Suprapubic skin (tissue), 4 donors: ENCODE measurements at regions not wholly inside any gene's neighbourhood (a gene's known extent, or its start where the extent isn't known, plus 50 kb on each side); places are given as distances from the start of the nearest gene placed in this dataset.

Source experiments
- DNase-seq, 2 donors: peaks; one replicate each; pipeline ENCODE4 v3.0.0-alpha.2; 2019; ENCODE audit warnings: low spot score in 2 of 2
- H3K27ac ChIP-seq: fragments of 200-600 bp; sonication (generic); one replicate; pipeline ENCODE4 v1.5.1; 2019
- H3K27me3 ChIP-seq: fragments of 200-600 bp; sonication (generic); one replicate; pipeline ENCODE4 v1.5.1; 2019
- H3K36me3 ChIP-seq: fragments of 200-600 bp; sonication (generic); one replicate; pipeline ENCODE4 v1.5.1; 2019
- H3K4me1 ChIP-seq: fragments of 200-600 bp; sonication (generic); one replicate; pipeline ENCODE4 v1.5.1; 2019
- H3K4me3 ChIP-seq: fragments of 200-600 bp; sonication (generic); one replicate; pipeline ENCODE4 v1.5.1; 2019; ENCODE audit warnings: mild to moderate bottlenecking
- H3K9me3 ChIP-seq: fragments of 200-600 bp; sonication (generic); one replicate; pipeline ENCODE4 v1.5.1; 2019
- EP300 ChIP-seq: sonication (generic); formaldehyde crosslinking; IDR thresholded peaks from one replicate; pipeline ENCODE4 v1.6.1; 2017; ENCODE audit warnings: antibody characterized with exemption
- POLR2A ChIP-seq, 2 donors: fragments of 450-650 bp; IDR thresholded peaks; one replicate each; pipeline ENCODE4 v1.6.1; 2017; ENCODE audit warnings: antibody characterized with exemption in 2 of 2, mild to moderate bottlenecking in 2 of 2, moderate library complexity in 2 of 2
- POLR2AphosphoS5 ChIP-seq, 3 donors: sonication (generic); formaldehyde crosslinking; IDR thresholded peaks; one replicate each; pipeline ENCODE4 v1.6.1; 2017; ENCODE audit warnings: antibody characterized with exemption in 3 of 3
- WGBS: methylation state at CpG from one replicate; pipeline ENCODE4 v1.1.5; 2018; 5-methylcytosine and 5-hydroxymethylcytosine counted together
- TF ChIP-seq, protein P1 (sequence below), 2 donors: fragments of 200-600 bp in 1 of 2; fragments of 450-650 bp in 1 of 2; sonication (generic) in 1 of 2; IDR thresholded peaks; one replicate each; pipeline ENCODE4 v1.5.1; 2016 to 2019; ENCODE audit warnings: antibody characterized with exemption in 2 of 2, mild to moderate bottlenecking in 1 of 2, moderate library complexity in 1 of 2

DNA sequence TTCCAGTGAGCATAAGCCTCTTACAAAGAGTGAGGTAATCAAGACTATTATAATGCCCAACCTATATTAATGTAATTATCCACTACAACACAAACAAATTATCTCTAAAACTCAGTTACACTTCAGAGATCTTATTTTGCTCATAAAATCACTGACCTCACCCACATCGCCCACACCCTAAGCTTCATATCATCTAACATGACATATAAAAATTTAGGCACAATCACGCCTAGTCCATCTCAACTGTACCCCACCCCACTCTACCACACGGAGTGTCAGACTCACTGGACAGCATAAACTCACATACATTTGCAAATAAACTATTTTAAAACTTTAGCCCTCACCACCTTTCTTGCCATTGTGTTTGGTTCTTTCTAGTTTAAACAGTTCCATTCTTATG lies 252.4 kb downstream of the PCDH7 start:
- no peak for DNase-seq
- no peaks in the 10 kb centered on the region for H3K9me3 ChIP-seq
- WGBS: 65% methylated on average over 3 of the region's 3 CpGs
- no peaks in the 10 kb centered on the region for H3K27me3 ChIP-seq
- peaks cover 2% of the 10 kb centered on the region for H3K4me1 ChIP-seq
- no peak overlapping the region for H3K4me3 ChIP-seq
- H3K27ac ChIP-seq: no peak overlapping the region
- TF ChIP-seq EP300 (no peak), POLR2AphosphoS5 (IDR thresholded peaks at IDR 0.05) (no peak), POLR2A (IDR thresholded peaks at IDR 0.05) (no peak)
- TF ChIP-seq, protein P1, sequence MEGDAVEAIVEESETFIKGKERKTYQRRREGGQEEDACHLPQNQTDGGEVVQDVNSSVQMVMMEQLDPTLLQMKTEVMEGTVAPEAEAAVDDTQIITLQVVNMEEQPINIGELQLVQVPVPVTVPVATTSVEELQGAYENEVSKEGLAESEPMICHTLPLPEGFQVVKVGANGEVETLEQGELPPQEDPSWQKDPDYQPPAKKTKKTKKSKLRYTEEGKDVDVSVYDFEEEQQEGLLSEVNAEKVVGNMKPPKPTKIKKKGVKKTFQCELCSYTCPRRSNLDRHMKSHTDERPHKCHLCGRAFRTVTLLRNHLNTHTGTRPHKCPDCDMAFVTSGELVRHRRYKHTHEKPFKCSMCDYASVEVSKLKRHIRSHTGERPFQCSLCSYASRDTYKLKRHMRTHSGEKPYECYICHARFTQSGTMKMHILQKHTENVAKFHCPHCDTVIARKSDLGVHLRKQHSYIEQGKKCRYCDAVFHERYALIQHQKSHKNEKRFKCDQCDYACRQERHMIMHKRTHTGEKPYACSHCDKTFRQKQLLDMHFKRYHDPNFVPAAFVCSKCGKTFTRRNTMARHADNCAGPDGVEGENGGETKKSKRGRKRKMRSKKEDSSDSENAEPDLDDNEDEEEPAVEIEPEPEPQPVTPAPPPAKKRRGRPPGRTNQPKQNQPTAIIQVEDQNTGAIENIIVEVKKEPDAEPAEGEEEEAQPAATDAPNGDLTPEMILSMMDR (IDR thresholded peaks at IDR 0.05): no peak
- H3K36me3 ChIP-seq: no peaks in the 10 kb centered on the region

DNA sequence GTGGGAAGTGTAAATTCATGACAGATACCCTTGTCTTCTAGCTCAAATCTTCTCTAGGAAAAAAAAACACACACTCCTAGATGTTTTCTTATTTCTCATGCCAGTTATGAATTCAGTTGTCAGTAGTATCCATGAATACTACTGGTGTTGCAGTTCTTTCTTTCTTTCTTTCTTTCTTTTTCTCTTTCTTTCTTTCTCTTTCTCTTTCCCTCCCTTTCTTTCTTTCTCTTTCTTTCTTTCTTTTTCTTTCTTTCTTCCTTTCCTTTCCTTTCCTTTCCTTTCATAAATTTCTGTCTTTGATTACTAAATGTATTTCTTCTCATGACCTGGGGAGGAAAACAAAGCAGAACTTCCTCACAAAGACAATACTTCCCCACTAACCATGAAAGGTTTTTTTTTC lies 253.8 kb downstream of the PCDH7 start:
- Histone ChIP-seq H3K36me3 (no peaks in the 10 kb centered on the region), H3K4me1 (peaks cover 2% of the 10 kb centered on the region), H3K9me3 (no peaks in the 10 kb centered on the region), H3K4me3 (no peak overlapping the region), H3K27ac (no peak overlapping the region), H3K27me3 (no peaks in the 10 kb centered on the region)
- no peak for TF ChIP-seq POLR2AphosphoS5 (IDR thresholded peaks at IDR 0.05)
- DNase-seq: no peak

DNA sequence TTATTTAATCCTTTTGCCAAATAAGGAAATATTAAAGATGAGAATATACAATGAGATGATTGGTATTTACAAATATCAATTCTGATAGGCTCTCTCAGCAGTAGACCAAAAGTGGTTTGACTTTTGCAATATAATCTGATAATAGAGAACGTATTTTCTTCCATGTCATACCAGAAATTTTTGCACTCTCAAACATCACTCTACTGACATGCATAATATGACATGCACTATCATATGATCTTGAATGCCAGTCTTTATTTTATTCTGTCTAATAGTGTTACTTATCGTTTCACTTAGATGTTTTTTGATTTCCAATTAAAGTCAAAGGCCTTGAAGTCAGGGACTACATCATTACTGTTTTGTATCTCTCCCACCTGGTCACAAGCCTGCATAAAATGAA lies 259.2 kb downstream of the PCDH7 start:
- H3K4me1 ChIP-seq: peaks cover 2% of the 10 kb centered on the region
- no peaks in the 10 kb centered on the region for H3K9me3 ChIP-seq
- no peaks in the 10 kb centered on the region for H3K36me3 ChIP-seq
- WGBS: 71% methylated on average over 2 of the region's 2 CpGs
- no peak for TF ChIP-seq POLR2AphosphoS5 (IDR thresholded peaks at IDR 0.05)
- no peak for TF ChIP-seq EP300
- no peak for TF ChIP-seq POLR2A (IDR thresholded peaks at IDR 0.05)
- TF ChIP-seq, protein P1 (IDR thresholded peaks at IDR 0.05): no peak
- no peak for DNase-seq
- no peak overlapping the region for H3K4me3 ChIP-seq
- no peaks in the 10 kb centered on the region for H3K27me3 ChIP-seq
- no peak overlapping the region for H3K27ac ChIP-seq

DNA sequence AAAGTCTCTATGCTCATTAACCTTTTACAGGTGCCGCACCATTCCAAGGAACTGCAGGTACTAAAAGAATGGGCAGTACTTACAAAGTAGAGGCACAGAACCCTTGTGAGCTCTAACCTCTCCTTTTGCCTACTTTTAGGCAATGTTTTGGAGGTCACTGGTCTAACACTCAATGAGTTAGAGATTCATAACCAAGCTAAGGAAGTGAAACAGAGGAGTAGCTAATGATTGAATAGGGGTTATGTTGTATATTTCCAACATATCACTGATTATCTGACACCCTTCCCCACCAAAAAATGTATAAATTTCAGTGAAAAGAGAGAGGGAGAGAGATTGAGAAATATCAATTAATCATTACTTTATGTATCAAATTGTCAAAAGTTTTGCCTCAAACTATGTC lies 269.3 kb downstream of the PCDH7 start:
- DNase-seq: no peak

DNA sequence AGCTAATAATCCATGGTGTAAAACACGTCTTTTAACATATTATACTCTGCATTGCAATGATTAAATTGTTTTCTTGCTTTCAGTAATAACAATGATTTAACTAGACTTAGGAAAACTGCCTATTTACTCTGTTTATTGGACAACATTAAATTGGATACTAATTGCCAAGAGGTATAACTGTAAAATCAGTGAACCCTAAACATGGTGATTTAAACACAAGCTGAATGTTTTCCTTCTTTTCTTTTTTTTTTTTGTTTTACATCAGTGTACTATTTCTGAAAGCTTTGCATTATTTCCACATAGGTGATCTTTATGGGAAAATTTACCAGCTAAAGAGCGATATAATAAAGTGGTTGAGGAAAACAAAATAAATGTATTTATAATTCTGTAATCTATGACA lies 276.7 kb downstream of the PCDH7 start:
- H3K27me3 ChIP-seq: no peaks in the 10 kb centered on the region
- 91% methylated on average over 2 of the region's 2 CpGs for WGBS
- TF ChIP-seq POLR2A (IDR thresholded peaks at IDR 0.05) (no peak), EP300 (no peak), POLR2AphosphoS5 (IDR thresholded peaks at IDR 0.05) (no peak)
- TF ChIP-seq, protein P1 (IDR thresholded peaks at IDR 0.05): no peak
- H3K9me3 ChIP-seq: peaks cover 4% of the 10 kb centered on the region
- no peak overlapping the region for H3K4me3 ChIP-seq
- no peaks in the 10 kb centered on the region for H3K4me1 ChIP-seq
- H3K27ac ChIP-seq: no peak overlapping the region
- no peak for DNase-seq
- no peaks in the 10 kb centered on the region for H3K36me3 ChIP-seq

More for the DNA sequence above, 269.3 kb downstream of the PCDH7 start:
- Histone ChIP-seq H3K9me3 (no peaks in the 10 kb centered on the region), H3K27ac (no peak overlapping the region), H3K27me3 (no peaks in the 10 kb centered on the region), H3K4me1 (no peaks in the 10 kb centered on the region), H3K36me3 (no peaks in the 10 kb centered on the region), H3K4me3 (no peak overlapping the region)
- TF ChIP-seq, protein P1 (IDR thresholded peaks at IDR 0.05): no peak
- TF ChIP-seq POLR2AphosphoS5 (IDR thresholded peaks at IDR 0.05) (no peak), EP300 (no peak), POLR2A (IDR thresholded peaks at IDR 0.05) (no peak)
- 90% methylated on average over 1 of the region's 1 CpG for WGBS

DNA sequence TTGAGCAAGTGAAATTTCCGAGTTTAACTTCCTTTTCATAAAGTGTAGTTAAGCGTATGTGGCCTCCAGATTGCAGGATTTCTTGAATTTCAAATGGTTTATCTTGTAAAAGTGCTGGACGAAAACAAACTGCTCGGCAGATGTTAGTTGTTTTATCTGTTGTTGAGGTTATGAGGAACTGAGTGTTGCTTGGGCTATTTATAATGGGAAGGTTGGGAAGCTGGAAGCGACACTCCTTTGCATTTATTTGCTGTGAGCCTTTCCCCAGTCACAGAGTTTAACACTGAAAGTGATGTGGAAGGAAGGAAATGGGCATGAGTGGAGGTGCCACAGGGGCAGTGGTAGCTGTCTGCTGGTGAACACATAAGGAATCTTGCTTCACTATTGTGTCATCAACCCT lies 284.9 kb downstream of the PCDH7 start:
- H3K27ac ChIP-seq: no peak overlapping the region
- TF ChIP-seq, protein P1 (IDR thresholded peaks at IDR 0.05): no peak
- TF ChIP-seq POLR2AphosphoS5 (IDR thresholded peaks at IDR 0.05): no peak
- TF ChIP-seq EP300: no peak
- no peak for TF ChIP-seq POLR2A (IDR thresholded peaks at IDR 0.05)
- DNase-seq: no peak
- no peaks in the 10 kb centered on the region for H3K36me3 ChIP-seq
- H3K4me3 ChIP-seq: no peak overlapping the region
- no peaks in the 10 kb centered on the region for H3K9me3 ChIP-seq
- WGBS: 78% methylated on average over 5 of the region's 5 CpGs
- H3K27me3 ChIP-seq: no peaks in the 10 kb centered on the region
- H3K4me1 ChIP-seq: no peaks in the 10 kb centered on the region
